ENCODE measurements at regions not wholly inside any gene's neighbourhood (a gene's known extent, or its start where the extent isn't known, plus 50 kb on each side); places are given as distances from the start of the nearest gene placed in this dataset.
"Not testable (repeated sequence)": the region's sequence is repeated elsewhere in the genome, so short reads cannot be mapped to it uniquely, and the experiment has no call there.

GRCh38 chr10:21403256-21404015, 122.0 kb downstream of the SKIDA1 start:
- FAIRE-seq = no peak

GRCh38 chr10:21402606-21403083, 122.8 kb downstream of the SKIDA1 start:
- no peak for FAIRE-seq

- no peak for FAIRE-seq
Measured at GRCh38 chr10:21401196-21401595, 124.3 kb downstream of the SKIDA1 start.

- no peak for FAIRE-seq
Measured at GRCh38 chr10:21399392-21400035, 126.0 kb downstream of the SKIDA1 start.

GRCh38 chr10:21398563-21399231, 126.8 kb downstream of the SKIDA1 start:
- no peak for FAIRE-seq

- FAIRE-seq = no peak
Measured at GRCh38 chr10:21396889-21397288, 128.6 kb downstream of the SKIDA1 start.

- no peak for FAIRE-seq
Measured at GRCh38 chr10:21393931-21394330, 131.6 kb downstream of the SKIDA1 start.

- FAIRE-seq = no peak
Measured at GRCh38 chr10:21388589-21388988, 136.9 kb downstream of the SKIDA1 start.

GRCh38 chr10:21387868-21388267, 137.6 kb downstream of the SKIDA1 start:
- FAIRE-seq = no peak

GRCh38 chr10:21385996-21386585, 139.4 kb downstream of the SKIDA1 start:
- no peak for FAIRE-seq

- no peak for FAIRE-seq
Measured at GRCh38 chr10:21385536-21385935, 139.9 kb downstream of the SKIDA1 start.

GRCh38 chr10:21379143-21379542, 146.3 kb downstream of the SKIDA1 start:
- no peak for FAIRE-seq

- not testable (repeated sequence) for FAIRE-seq
Measured at GRCh38 chr10:21375274-21375673, 150.2 kb downstream of the SKIDA1 start.

GRCh38 chr10:21373881-21374280, 151.6 kb downstream of the SKIDA1 start:
- FAIRE-seq = not testable (repeated sequence)

GRCh38 chr10:21372651-21373410, 152.7 kb downstream of the SKIDA1 start:
- FAIRE-seq = no peak

- no peak for FAIRE-seq
Measured at GRCh38 chr10:21369697-21370096, 155.8 kb downstream of the SKIDA1 start.

GRCh38 chr10:21368728-21369425, 156.6 kb downstream of the SKIDA1 start:
- no peak for FAIRE-seq

- no peak for FAIRE-seq
Measured at GRCh38 chr10:21368022-21368582, 157.4 kb downstream of the SKIDA1 start.

GRCh38 chr10:21366108-21366507, 159.4 kb downstream of the SKIDA1 start:
- FAIRE-seq = not testable (repeated sequence)

GRCh38 chr10:21364196-21365114, 161.0 kb downstream of the SKIDA1 start:
- no peak for FAIRE-seq

GRCh38 chr10:21363731-21364104, 161.8 kb downstream of the SKIDA1 start:
- no peak for FAIRE-seq

Measured in islet of Langerhans (tissue), 1 donor.